ENCODE measurements at regions not wholly inside any gene's neighbourhood (a gene's known extent, or its start where the extent isn't known, plus 50 kb on each side); places are given as distances from the start of the nearest gene placed in this dataset.

DNA sequence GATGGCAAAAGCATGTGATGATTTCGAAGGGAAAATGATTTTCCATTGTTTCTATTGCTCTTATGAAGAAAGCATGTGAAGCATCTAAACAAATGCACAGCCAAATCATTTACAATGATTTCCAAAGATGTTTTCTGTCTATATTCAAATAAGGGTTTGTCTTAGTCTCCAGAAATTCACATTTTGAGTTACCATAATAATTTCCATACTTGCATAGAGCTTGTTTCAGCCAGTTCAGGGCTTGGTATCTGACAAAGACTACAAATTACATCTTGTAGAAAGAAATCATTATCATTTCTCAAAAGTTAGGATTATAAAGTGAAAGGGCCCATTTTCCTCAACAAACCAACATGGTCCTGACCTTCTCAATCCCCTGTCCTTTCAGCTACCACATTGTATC lies 74.4 kb upstream of the PLEKHG1 start:
- H3K14ac ChIP-seq (ENCODE audit: insufficient read length), result no peak overlapping the region

More for the DNA sequence above, 74.4 kb upstream of the PLEKHG1 start:
- Histone ChIP-seq H3K23ac (ENCODE audit: insufficient read length) (no peak overlapping the region), H2AFZ (ENCODE audit: low read length) (no peak overlapping the region), H2BK5ac (ENCODE audit: low read depth, low read length) (no peak overlapping the region), H4K91ac (replicated peaks; ENCODE audit: insufficient read length, low read length) (no peak overlapping the region), H3K27ac (ENCODE audit: low read depth, low read length) (no peak overlapping the region), H3K4me2 (ENCODE audit: insufficient read depth in 1 of 2, low read depth in 2 of 2, low read length in 2 of 2) (no peak overlapping the region), H3K4me3 (ENCODE audit: extremely low read depth in 1 of 4, insufficient read depth in 2 of 4, low read depth in 3 of 4, low read length in 4 of 4) (no peak overlapping the region), H4K20me1 (replicated peaks in 1 of 2; ENCODE audit: control insufficient read depth in 1 of 2, insufficient read depth in 2 of 2, low read length in 2 of 2) (no peaks in the 10 kb centered on the region), H3K79me2 (ENCODE audit: control insufficient read depth in 1 of 2, insufficient read depth in 2 of 2, low read length in 2 of 2) (no peaks in the 10 kb centered on the region), H2BK120ac (replicated peaks; ENCODE audit: low read depth, low read length) (no peak overlapping the region), H4K5ac (ENCODE audit: insufficient read length, low read depth, low read length) (no peak overlapping the region), H3K27me3 (replicated peaks in 1 of 4; ENCODE audit: control insufficient read depth in 3 of 4, extremely low read depth in 1 of 4, insufficient read depth in 3 of 4, low read length in 3 of 4) (no peaks in the 10 kb centered on the region; a peak in 1 of 7 replicates), H3K9me3 (ENCODE audit: insufficient read depth in 2 of 2, low read depth in 1 of 2, low read length in 1 of 2) (peaks cover 5 to 11% of the 10 kb centered on the region in 2 experiments), H3K9ac (replicated peaks in 1 of 4; ENCODE audit: extremely low read depth in 1 of 4, low read depth in 3 of 4, low read length in 3 of 4) (no peak overlapping the region), H3K79me1 (ENCODE audit: low read depth, low read length) (no peaks in the 10 kb centered on the region), H2AK5ac (ENCODE audit: low read depth, low read length) (no peak overlapping the region), H2BK20ac (ENCODE audit: low read length) (no peak overlapping the region), H3K23me2 (ENCODE audit: low read depth, low read length) (no peaks in the 10 kb centered on the region), H3K4me1 (replicated peaks in 1 of 4; ENCODE audit: control insufficient read depth in 3 of 4, insufficient read depth in 4 of 4, low read length in 3 of 4) (peaks cover 0 to 4% (median 2%) of the 10 kb centered on the region in 4 experiments; a peak in 2 of 7 replicates), H3K18ac (ENCODE audit: extremely low read depth, low read length) (no peak overlapping the region), H2BK12ac (ENCODE audit: low read depth, low read length) (no peak overlapping the region), H3K4ac (replicated peaks; ENCODE audit: insufficient read length, low read depth, low read length) (no peak overlapping the region), H3K56ac (replicated peaks; ENCODE audit: insufficient read length, low read depth, low read length) (no peak overlapping the region), H4K8ac (ENCODE audit: extremely low read depth, insufficient read depth, low read length) (no peak overlapping the region), H3K36me3 (ENCODE audit: control insufficient read depth in 2 of 4, insufficient read depth in 4 of 4, low read length in 3 of 4) (no peaks in the 10 kb centered on the region; a peak in 2 of 8 replicates), H2BK15ac (ENCODE audit: low read length) (no peak overlapping the region)
- CTCF ChIA-PET (ENCODE audit: partially characterized antibody), result no interaction called here
- DNase-seq (ENCODE audit: low read depth in 1 of 2, low spot score in 2 of 2), result no peak
- FAIRE-seq, result no peak
- 100% methylated on average over 1 of the region's 1 CpG; no CpG with 5 or more reads in 1 of the 2 experiments for WGBS, 2 experiments (ENCODE audit: extremely low coverage in 1 of 2, insufficient coverage in 1 of 2, insufficient read length in 1 of 2, insufficient replicate concordance in 2 of 2, low coverage in 1 of 2, low lambda C conversion rate in 2 of 2, missing lambda C conversion rate in 1 of 2)
- TF ChIP-seq CTBP2 (IDR thresholded peaks at IDR 0.05; ENCODE audit: borderline replicate concordance, insufficient read depth, insufficient read length, low read length) (no peak), SIRT6 (IDR thresholded peaks at IDR 0.05; ENCODE audit: low read length) (no peak), ZNF274 (IDR thresholded peaks at IDR 0.05; ENCODE audit: borderline replicate concordance, extremely low read depth, low read length) (no peak), JUND (IDR thresholded peaks at IDR 0.05; ENCODE audit: low read length) (no peak), CHD2 (IDR thresholded peaks at IDR 0.05; ENCODE audit: low read length) (no peak), CEBPB (IDR thresholded peaks at IDR 0.05; ENCODE audit: low read depth, low read length) (no peak), BACH1 (IDR thresholded peaks at IDR 0.05; ENCODE audit: low read length) (no peak), POLR2AphosphoS5 (IDR thresholded peaks at IDR 0.05; ENCODE audit: low read depth, low read length) (no peak), SP1 (IDR thresholded peaks at IDR 0.05; ENCODE audit: low read depth, low read length) (no peak), RBBP5 (IDR thresholded peaks at IDR 0.05; ENCODE audit: borderline replicate concordance, low read depth, low read length) (no peak), SP4 (IDR thresholded peaks at IDR 0.05; ENCODE audit: low read length) (no peak), ASH2L (IDR thresholded peaks at IDR 0.05; ENCODE audit: low read length) (no peak), TAF7 (optimal IDR thresholded peaks at IDR 0.05; ENCODE audit: borderline replicate concordance, low read depth, low read length) (no peak), MAFK (IDR thresholded peaks at IDR 0.05; ENCODE audit: low read depth, low read length) (no peak)
- TF ChIP-seq, protein P1, sequence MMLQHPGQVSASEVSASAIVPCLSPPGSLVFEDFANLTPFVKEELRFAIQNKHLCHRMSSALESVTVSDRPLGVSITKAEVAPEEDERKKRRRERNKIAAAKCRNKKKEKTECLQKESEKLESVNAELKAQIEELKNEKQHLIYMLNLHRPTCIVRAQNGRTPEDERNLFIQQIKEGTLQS (IDR thresholded peaks at IDR 0.05; ENCODE audit: insufficient read depth, low read depth, low read length), result no peak
- POLR2A ChIA-PET (ENCODE audit: partially characterized antibody), result no interaction called here

Data from H1 (cell line).